ENCODE measurements at regions not wholly inside any gene's neighbourhood (a gene's known extent, or its start where the extent isn't known, plus 50 kb on each side); places are given as distances from the start of the nearest gene placed in this dataset.

DNA sequence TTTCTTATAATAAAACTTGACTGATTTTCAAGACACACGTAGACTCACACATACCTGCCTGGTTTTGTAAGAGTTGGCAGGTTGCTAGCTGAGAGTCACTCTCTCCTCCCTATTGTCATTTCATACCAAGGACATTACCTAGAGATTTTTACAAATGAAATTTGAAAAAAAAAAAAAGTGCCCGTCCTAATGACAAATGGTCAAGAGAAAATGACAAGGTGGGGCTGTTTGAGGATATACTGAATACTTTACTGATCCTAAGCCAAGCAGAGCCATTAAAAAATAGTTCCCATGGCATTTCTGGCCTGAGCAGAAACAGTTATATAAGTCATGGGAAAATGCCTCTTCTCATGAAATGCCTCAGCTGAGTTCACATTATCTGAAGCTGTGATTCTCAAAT is 150.2 kb downstream of the DYRK2 start:
- no peak for DNase-seq

- no peak for DNase-seq
These were observed 154.2 kb downstream of the DYRK2 start for GRCh38 chr12:67802731-67803130.

- no peak for DNase-seq
These were observed 154.9 kb downstream of the DYRK2 start for GRCh38 chr12:67803278-67803993.

- DNase-seq = peak; percentile 74
These were observed 155.6 kb downstream of the DYRK2 start for GRCh38 chr12:67804168-67804567.

GRCh38 chr12:67807814-67808213 is 159.3 kb downstream of the DYRK2 start:
- no peak for DNase-seq

DNA sequence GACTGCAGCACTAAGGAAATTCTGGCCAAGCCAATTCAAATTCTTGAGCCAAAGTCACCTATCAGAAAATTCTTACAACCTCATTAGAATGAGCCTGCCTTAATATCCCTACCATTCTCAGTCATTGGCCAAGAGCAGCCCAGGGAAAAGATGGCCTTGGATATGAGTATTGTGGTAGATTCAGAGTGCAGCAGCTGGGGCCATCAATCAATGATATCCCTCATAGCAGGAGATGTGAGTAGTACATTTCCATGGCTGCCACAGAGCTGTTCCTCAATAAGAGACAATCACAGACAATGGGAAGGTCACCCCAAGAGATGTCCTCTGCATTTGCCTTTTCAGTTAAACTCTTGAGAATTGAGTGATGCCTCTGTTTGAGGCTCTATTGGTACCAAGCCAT is 161.6 kb downstream of the DYRK2 start:
- no peak for DNase-seq

GRCh38 chr12:67811437-67812361 is 163.2 kb downstream of the DYRK2 start:
- DNase-seq = no peak

- DNase-seq = no peak
These were observed 164.9 kb downstream of the DYRK2 start for GRCh38 chr12:67813456-67813904.

DNA sequence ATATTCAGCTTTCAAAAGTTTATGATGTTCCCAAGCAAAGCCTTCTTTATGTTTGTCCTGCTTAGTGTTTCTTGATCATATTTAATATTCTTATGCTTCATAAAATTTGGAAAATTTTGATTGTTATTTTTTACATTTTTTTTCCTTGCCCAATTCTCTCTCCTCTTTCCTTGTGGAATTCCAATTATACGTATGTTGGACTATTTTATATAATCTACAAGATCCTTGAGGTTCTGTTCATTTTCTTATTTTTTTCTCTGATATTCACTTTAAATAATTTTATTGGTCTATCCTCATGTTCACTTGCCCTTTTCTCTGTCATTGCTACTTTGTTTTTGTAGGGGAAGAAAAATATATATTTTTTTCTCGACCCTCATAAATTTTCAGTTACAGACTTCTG is 167.7 kb downstream of the DYRK2 start:
- no peak for DNase-seq

GRCh38 chr12:67818459-67818903 is 169.9 kb downstream of the DYRK2 start:
- no peak for DNase-seq

DNA sequence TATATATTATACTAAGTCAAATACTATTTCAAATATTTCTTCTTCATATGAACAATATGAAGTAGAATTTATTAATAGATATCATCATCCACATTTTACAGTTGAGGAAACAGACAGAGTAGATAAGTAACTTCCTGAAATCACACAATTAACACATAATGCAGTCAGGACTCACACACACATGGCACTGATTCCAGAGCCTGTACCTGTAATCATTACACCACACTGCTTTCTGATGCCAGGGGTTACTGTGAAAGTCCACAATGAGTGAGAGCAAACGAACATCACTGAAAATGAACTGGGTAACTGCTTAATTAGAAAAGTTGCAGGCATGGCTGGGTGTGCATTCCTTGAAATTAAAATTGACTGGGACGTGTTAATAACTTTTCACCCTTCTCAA is 169.3 kb upstream of the IFNG-AS1 start:
- no peak for DNase-seq

DNA sequence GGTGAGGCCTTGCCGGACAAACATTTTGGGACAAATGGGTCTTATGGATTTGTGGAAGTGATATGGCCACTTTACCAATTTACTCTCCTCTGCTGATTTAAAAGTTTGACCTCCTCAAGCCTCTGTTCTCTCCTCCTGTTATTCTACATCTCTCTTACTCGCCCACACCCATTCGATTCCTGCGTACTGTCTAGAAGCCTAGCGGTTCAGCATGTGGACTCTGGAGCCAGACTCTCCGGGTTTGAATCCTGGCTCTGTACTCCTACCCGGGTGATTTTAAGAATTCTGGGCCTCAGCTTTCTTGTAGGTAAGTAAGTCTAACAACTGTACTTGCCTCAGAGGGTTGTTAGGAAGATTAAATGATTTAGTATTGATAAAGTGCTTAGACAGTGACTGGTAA is 168.6 kb upstream of the IFNG-AS1 start:
- DNase-seq = no peak

GRCh38 chr12:67822826-67823225 is 166.4 kb upstream of the IFNG-AS1 start:
- no peak for DNase-seq

DNA sequence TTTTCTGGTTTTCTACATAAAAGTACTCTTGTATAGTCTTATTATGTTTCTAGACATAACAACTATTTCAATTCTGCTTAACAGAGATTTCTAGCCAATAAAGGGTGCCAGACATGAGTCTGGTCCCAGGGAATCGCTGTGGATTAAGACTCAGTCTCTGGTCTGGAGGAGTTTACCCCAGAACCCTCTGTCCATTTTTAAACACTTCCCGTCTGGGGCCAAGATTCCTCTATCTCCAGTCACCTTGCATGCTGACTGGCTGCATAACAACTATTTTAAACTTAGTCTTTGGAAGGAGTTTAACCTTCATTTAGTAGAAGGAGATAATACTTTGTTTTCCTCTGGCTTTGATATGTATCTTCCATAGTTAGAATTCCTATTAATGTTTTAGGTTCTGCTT is 163.1 kb upstream of the IFNG-AS1 start:
- DNase-seq = no peak

DNA sequence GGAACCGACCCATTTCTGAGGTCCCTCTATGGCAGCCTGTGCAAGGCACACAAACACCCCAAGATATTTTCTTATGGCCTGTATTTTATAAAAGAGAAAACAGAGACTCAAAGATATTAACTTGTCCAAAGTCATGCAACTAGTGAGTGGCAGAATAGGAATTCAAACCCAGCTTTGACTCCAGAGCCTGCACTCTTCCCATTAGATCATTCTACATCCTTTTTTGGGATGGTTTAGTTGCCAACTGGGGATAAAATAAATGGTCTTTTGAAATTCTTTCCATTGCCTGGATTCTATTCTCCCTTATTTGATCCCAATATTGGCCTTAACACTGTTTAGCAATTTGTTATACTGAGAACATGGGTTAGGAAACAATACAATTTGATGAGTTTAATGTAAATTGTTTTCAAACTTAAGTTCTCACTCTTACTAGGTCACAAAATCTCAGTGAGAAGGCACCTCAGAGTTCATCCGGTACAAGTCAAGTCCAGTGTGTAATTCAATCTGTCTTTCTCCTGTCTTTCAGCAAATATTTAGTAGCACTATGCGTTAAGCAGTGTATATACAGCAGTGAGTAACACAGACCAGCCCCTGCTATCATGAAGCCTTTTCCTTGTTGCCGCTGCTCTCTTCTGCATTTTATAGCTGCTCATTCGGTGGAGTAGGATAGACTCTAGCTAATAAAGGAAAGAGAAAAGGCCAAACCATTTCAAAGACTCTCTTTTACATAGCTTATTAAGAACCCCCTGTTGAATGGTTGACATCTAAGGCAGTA is 162.1 kb upstream of the IFNG-AS1 start:
- no peak for DNase-seq

DNA sequence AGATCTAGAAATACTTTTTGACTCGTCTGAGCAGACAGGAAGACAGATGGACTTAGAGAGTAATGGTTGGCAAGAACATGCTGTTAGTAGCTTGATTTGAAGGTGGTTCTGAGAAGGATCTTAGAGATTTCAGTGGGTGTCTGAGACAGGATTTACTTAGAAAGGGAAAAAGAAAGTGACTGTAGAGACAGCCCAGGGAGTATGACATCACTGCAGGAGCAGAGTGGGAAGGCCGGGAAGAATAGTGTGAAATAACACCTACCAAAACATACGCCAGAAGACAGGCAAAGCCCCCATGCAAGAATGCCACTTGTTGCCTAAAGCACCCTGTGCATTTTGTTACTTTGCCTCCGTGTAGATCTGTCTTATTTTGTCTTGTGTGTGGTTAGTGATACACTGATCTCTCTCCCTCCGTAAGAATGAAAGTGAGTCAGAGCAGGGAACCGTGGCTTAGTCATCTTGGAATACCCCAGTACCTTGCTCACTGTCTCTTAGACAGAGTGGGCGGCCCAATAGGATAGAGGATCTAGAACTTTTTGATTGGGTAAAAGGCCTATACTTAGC is 161.3 kb upstream of the IFNG-AS1 start:
- DNase-seq = peak; percentile 72

GRCh38 chr12:67829896-67830295 is 159.4 kb upstream of the IFNG-AS1 start:
- no peak for DNase-seq

DNA sequence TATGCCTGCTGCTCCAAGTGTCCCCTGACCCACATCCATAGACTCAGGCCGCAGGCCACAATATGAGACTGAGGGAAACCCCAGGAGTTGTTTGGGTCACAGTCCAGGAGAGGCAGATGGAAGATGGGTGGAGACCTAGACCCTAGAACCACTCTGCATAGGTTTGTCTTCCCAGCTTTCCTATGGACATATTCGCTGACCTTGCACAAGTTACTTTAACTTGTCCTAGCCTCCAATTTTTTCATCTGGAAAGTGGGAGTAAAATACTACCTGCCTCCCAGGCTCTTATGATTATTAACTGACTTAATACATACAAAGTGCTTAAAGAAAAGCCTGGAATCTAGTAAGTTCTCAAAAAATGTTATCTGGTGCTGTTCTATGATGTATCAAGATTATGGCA is 157.1 kb upstream of the IFNG-AS1 start:
- DNase-seq = no peak

- no peak for DNase-seq
These were observed 155.6 kb upstream of the IFNG-AS1 start for GRCh38 chr12:67833602-67834001.

- no peak for DNase-seq
These were observed 151.4 kb upstream of the IFNG-AS1 start for GRCh38 chr12:67837876-67838275.

- DNase-seq = no peak
These were observed 147.1 kb upstream of the IFNG-AS1 start for GRCh38 chr12:67842124-67842523.

DNA sequence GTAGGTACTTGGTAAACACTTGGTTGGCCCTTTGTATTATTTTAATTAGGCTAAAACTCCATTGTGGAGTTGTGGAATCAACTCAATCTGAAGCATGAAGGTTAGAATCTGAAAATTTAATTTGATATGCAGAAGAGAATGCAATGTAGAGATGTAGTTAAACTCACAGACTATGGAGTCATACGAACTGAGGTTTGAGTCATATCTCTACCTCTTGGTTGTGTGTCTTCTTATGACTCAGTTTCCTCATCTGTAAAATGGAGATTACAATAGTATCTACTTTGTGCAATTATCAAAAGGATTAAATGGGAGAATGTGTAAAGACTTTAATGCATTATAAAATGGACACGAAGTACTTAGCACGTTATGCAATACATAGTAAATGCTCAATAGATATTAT is 146.0 kb upstream of the IFNG-AS1 start:
- DNase-seq = no peak

DNA sequence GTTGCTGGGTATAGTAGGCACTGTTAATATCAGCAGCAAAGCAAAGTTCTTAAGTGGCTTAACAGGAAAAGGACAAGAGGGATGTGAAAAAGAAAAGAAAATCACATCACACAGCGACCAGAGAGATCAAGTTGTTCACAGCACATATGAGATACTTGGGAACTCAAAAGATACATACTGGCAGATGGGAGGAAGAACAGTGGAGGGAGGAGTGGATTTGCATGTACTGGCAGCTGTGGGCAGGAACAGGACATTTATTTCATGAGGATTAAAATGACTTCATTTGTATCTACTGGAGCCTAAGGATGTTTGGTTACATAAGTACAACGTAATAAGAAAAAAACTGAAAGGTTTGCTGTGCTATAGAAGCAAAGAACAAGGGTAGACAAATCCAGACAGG is 136.5 kb upstream of the IFNG-AS1 start:
- no peak for DNase-seq

Measured in CD4-positive, alpha-beta T cell treated with Interleukin-4 for 4 hours (primary cell).